NOMO-1 treated with DMSO at 0.1 percent for 48 hours (cell line): ENCODE measurements at regions not wholly inside any gene's neighbourhood (a gene's known extent, or its start where the extent isn't known, plus 50 kb on each side); places are given as distances from the start of the nearest gene placed in this dataset.
"Not testable (repeated sequence)": the region's sequence is repeated elsewhere in the genome, so short reads cannot be mapped to it uniquely, and the experiment has no call there.

Experiments used
- DNase-seq: peaks from one replicate; lab custom pipeline; 2025; ENCODE audit not compliant: unreplicated experiment; lab: John Stamatoyannopoulos, UW

GRCh38 chr14:105730731-105731130 lies 204.3 kb downstream of the TMEM121 start:
- DNase-seq = not testable (repeated sequence)

DNA sequence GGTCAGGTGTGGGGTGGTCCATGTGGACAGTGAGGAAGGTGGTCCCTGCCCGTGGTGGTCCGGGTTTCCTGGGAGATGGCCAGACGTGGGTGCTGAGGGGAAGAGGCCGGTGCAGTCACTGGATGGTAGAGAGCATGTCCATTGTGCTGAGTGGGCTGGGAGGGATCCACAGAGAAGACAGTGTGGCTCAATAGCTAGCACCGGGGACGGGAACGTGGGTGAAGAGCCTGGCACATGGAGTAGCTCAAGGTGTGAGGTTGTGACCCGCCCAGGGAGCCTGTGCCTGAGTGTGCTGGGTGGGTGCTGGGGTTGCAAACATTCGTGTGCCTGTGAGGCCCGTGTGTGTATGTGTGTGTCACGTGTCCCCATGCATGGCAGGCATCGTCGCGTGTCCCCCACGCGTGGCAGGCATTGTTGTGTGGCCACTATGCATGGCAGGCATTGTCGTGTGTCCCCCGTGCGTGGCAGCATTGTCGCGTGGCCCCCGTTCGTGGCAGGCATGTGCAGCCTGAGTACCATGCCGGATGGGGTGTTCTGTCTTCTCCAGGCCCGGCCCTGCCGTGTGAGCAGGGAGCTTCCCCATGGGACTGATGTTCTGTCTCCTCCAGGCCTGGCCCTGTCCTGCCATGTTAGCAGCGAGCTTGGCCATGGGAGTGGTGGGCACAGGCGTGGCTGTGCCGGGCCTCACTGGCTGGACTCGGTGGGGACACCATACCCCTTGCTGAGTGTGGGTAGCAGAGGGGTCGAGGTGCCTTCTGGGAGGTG lies 205.0 kb downstream of the TMEM121 start:
- DNase-seq = not testable (repeated sequence)

- no peak for DNase-seq
Observed at GRCh38 chr14:105733081-105734065, 207.0 kb downstream of the TMEM121 start.

- not testable (repeated sequence) for DNase-seq
Observed at GRCh38 chr14:105734241-105734640, 207.9 kb downstream of the TMEM121 start.

DNA sequence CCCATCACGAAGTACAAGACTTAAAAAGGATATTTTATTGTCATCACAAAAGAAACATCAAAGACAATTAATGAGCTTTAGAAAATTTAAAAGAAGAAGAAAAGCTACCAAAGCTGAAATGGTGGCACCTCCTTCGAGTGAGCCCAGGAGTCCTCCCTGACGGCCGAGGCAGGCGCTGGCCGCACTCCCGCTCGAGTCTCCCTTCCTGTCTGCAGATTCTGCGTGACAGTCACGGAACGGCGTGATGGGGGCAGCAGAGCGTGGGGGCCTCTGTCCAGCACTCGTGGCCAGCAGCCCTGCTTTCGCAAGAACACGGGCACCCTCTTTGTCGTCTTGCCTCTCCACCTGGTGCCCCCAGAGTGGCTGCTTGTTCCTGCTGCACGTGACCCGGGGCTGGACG lies 209.9 kb downstream of the TMEM121 start:
- not testable (repeated sequence) for DNase-seq

DNA sequence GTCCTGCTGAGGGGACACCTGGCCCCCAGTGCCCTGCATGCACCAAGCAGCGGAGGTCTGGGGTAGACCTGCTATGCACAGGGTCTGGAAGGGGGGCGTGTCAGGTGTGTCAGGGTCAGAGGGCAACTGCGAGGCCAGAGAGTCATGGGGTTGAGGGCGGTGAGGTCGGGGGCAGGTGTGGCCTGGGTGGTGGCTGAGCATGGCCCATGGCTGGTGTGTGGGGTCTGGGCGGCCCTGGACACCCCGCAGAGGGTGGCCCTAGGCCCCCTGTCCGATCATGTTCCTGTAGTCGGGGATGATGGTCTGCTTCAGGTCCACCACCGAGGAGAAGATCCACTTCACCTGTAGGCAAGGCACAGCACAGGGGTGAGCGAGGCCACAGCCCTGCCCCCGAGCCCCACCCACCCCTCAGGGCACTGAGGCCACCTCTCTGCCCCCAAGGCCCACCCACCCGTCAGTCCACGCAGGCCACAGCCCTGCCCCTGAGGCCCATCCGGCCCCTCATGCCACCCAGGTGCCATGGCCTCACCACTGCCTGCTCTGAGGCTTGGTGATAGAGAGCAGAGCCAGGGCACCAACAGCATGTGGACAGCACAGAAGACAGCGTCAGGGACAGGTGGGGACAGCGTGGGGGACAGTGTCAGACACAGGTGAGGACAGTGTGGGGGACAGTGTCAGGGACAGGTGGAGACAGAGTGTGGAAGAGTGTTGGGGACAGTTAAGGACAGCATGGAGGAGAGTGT lies 211.3 kb downstream of the TMEM121 start:
- DNase-seq = no peak

GRCh38 chr14:105738638-105739037 lies 212.3 kb downstream of the TMEM121 start:
- DNase-seq = no peak

GRCh38 chr14:105739331-105740102 lies 213.1 kb downstream of the TMEM121 start:
- no peak for DNase-seq

GRCh38 chr14:105740272-105740671 lies 213.9 kb downstream of the TMEM121 start:
- not testable (repeated sequence) for DNase-seq

DNA sequence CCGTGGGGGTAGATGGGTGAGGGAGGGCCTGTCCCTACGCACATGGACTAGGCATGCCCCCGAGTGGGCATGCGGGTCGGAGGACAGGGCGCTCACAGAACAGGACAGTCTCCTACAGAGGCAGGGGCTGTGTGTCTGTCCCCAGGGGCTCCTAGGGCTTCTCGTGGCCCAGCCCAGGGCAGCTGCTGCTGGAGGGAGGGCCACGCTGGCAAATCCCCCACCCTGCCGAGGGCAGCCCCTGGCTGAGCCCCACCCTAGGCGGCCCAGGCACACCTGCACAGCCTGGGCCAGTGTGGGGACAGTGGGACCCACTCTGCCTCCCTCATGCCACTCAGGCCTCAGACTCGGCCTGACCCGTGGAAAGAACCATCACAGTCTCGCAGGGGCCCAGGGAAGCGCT lies 214.6 kb downstream of the TMEM121 start:
- DNase-seq = not testable (repeated sequence)

DNA sequence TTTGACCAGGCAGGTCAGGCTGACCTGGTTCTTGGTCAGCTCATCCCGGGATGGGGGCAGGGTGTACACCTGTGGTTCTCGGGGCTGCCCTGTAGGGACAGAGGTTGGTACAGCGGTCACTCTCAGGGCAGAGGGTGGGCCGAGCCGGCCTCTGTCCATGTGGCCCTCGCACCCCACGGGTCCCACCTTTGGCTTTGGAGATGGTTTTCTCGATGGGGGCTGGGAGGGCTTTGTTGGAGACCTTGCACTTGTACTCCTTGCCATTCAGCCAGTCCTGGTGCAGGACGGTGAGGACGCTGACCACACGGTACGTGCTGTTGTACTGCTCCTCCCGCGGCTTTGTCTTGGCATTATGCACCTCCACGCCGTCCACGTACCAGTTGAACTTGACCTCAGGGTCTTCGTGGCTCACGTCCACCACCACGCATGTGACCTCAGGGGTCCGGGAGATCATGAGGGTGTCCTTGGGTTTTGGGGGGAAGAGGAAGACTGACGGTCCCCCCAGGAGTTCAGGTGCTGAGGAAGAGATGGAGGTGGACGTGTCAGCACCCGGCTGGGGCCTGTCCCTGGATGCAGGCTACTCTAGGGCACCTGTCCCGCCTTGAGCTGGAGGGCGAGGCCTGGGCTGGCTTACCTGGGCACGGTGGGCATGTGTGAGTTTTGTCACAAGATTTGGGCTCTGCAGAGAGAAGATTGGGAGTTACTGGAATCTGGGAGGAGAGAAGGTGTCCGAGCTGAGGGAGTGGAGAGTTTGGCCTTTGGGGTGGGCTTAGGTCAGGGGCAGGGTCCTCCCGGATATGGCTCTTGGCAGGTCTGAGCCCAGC lies 215.5 kb downstream of the TMEM121 start:
- not testable (repeated sequence) for DNase-seq

GRCh38 chr14:105742531-105742848 lies 216.1 kb downstream of the TMEM121 start:
- DNase-seq = no peak

DNA sequence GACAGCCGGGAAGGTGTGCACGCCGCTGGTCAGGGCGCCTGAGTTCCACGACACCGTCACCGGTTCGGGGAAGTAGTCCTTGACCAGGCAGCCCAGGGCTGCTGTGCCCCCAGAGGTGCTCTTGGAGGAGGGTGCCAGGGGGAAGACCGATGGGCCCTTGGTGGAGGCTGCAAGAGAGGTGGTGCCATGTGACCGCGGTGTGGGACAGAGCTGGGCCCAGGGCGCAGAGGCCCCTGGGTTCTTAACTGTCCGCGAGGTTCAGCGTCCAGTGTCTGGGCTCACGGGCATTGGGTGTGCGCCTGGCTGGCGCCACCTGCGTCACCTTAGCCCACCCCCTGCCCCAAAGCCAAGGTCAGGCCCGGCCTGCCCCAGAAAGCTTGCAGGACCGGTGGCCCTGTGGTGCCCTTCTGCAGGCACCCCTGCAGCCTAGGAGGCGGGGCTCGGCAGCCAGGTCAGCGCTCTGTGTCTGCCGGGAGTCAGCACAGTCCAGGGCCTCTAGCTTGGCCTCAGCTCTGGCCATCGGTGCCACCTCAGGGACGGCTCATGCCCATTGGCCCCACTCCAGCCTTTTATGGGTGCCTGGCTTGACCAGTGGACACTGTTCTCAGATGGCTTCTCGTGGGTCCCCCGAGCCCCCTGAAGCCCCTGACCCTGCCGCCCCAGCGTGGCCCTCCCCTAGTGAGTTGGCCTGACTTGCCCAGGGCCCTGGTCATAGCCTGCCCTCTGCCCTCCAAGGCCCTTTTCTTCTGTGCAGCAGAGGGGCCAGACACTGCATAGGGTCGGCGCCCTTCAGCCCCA lies 216.7 kb downstream of the TMEM121 start:
- DNase-seq = not testable (repeated sequence)

DNA sequence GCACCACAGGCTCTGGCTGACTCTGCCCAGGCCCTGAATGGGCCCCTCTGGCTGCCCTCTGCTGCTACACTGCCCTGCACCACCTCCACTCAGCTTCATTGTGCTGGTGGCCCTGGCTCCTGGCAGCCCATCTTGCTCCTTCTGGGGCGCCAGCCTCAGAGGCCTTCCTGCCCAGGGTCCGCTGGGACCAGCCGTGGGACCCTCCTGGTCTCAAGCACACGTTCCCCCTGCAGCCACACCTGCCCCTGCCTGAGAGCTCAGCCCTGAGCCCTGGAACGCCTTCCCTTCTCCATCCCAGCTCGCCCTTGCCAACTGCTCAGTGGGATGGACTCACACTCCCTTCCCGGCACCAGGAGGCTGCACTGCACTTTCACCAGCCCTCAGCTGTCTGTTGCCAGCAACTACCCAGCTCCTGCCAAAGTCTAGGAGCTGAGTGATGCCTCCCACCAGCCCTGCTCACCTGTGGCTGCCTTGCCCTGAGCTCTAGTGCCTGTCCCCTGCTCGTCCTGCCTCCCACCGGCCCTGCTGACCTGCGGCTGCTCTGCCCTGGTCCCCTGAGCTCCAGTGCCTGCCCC lies 217.9 kb downstream of the TMEM121 start:
- DNase-seq = not testable (repeated sequence)

DNA sequence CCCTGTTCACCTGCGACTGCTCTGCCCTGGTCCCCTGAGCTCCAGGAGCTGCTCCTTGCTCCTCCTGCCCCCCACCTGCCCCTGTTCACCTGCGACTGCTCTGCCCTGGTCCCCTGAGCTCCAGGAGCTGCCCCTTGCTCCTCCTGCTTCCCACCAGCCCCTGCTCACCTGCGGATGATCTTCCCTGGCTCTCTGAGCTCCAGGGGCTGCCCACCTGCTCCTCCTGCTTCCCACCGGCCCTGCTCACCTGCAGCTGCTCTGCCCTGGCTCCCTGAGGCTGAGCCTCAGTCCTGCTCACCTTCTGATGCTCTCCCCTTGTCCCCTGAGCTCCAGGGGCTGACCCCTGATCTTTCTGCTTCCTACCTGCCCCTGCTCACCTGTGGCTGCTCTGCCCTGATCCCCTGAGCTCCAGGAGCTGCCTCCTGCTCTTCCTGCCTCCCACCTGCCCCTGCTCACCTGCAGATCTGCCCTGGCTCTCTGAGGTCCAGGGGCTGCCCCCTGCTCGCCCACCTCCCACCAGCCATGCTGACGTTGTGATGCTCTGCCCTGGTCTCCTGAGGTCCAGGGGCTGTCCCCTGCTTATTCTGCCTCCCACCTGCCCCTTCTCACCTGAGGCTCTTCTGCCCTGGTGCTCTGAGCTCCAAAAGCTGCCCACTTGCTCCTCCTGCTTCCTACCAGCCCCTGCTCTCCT lies 219.2 kb downstream of the TMEM121 start:
- DNase-seq = no peak

DNA sequence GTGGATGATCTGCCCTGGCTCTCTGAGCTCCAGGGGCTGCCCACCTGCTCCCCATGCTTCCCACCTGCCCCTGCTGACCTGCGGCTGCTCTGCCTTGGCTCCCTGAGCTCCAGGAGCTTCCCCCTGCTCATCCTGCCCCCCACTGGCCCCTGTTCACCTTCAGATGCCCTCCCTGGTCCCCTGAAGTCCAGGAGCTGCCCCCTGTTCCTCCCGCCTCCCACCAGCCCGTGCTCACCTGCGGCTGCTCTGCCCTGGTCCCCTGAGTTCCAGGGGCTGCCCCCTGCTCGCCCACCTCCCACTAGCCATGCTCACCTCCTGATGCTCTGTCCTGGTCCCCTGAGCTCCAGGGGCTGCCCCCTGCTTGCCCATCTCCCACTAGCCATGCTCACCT lies 219.7 kb downstream of the TMEM121 start:
- DNase-seq = no peak

DNA sequence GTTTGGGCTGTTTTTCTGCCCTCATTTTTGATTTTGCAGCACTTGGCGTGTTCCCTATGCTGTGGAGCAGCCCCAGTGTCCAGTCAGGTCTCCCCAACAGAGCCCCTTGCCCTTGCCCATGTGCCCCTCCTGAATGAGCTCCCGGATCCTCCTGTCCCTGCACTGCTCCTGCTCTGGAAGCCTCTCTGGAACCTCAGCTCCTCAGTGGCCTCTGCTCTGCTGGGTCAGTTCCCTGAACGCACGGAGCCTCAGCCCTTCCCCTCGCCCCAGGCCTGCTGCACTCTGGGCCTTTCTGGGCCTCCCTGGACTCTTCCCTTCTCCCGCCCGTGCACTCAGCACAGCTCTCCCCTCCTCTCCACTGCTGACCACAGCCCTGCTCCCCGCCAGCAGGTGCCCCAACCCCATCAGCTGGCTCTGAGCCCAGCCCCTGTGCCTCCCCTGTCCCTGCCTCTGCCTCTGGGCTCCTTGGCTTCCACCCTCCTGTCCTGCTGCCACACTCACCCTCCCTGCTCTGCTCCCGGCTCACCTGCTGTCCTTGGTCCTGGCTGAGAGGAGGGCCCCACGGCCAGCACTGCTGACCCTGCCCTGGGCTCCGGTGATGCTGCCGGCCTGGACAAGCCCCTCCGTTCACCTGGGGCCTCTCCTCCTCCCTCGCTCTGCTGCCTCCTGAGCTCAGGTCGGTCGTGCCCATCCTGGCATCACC lies 220.6 kb downstream of the TMEM121 start:
- not testable (repeated sequence) for DNase-seq
